Activated naive CD8-positive, alpha-beta T cell treated with anti-CD3 and anti-CD28 coated beads for 36 hours (primary cell): ENCODE measurements at regions not wholly inside any gene's neighbourhood (a gene's known extent, or its start where the extent isn't known, plus 50 kb on each side); places are given as distances from the start of the nearest gene placed in this dataset.

Experiments
- DNase-seq: peaks from one replicate; pipeline ENCODE4 v3.0.0; 2021
- H3K27ac Mint-ChIP-seq: one replicate; pipeline ENCODE4 v1.8.0; 2022; ENCODE audit warnings: mild to moderate bottlenecking, moderate library complexity, mixed read lengths
- H3K27me3 Mint-ChIP-seq: one replicate; pipeline ENCODE4 v1.8.0; 2022; ENCODE audit warnings: mild to moderate bottlenecking, mixed read lengths
- H3K36me3 Mint-ChIP-seq: one replicate; pipeline ENCODE4 v1.8.0; 2021; ENCODE audit warnings: mild to moderate bottlenecking, mixed read lengths
- H3K4me1 Mint-ChIP-seq: one replicate; pipeline ENCODE4 v1.8.0; 2021; ENCODE audit warnings: mixed read lengths
- H3K4me3 Mint-ChIP-seq: one replicate; pipeline ENCODE4 v1.8.0; 2022; ENCODE audit warnings: mild to moderate bottlenecking, moderate library complexity, mixed read lengths
- H3K9me3 Mint-ChIP-seq: one replicate; pipeline ENCODE4 v1.8.0; 2022; ENCODE audit warnings: mixed read lengths

DNA sequence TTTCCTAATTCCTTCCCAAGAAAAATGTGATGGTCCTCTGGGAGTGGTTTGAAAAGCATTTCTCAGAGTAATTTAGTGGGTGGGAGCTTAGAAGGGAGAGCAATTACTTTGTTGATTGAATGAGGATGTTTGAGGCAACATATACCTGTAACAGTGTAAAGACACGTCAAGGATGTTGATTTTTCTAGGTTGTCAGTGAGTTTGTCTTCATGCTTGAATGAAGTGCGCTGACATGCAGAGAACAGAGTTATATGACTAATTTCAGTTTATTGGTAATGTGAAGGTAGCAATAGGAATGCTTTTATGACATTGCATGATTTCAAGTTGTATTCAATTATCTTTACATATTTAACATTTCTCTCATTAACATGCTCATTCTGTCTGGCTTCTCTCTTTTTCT is 286.9 kb downstream of the NFKBIZ start:
- no peaks in the 10 kb centered on the region for H3K9me3 Mint-ChIP-seq
- H3K4me3 Mint-ChIP-seq = no peak overlapping the region
- no peak for DNase-seq
- H3K36me3 Mint-ChIP-seq = no peaks in the 10 kb centered on the region
- H3K27me3 Mint-ChIP-seq = no peaks in the 10 kb centered on the region
- H3K27ac Mint-ChIP-seq = no peak overlapping the region
- peaks cover 11% of the 10 kb centered on the region for H3K4me1 Mint-ChIP-seq

- Mint-ChIP-seq H3K27ac (no peak overlapping the region), H3K27me3 (no peaks in the 10 kb centered on the region), H3K4me3 (no peak overlapping the region), H3K4me1 (peaks cover 7% of the 10 kb centered on the region), H3K36me3 (no peaks in the 10 kb centered on the region), H3K9me3 (no peaks in the 10 kb centered on the region)
- DNase-seq = no peak
These were observed 290.8 kb downstream of the NFKBIZ start for GRCh38 chr3:102140116-102140515.

DNA sequence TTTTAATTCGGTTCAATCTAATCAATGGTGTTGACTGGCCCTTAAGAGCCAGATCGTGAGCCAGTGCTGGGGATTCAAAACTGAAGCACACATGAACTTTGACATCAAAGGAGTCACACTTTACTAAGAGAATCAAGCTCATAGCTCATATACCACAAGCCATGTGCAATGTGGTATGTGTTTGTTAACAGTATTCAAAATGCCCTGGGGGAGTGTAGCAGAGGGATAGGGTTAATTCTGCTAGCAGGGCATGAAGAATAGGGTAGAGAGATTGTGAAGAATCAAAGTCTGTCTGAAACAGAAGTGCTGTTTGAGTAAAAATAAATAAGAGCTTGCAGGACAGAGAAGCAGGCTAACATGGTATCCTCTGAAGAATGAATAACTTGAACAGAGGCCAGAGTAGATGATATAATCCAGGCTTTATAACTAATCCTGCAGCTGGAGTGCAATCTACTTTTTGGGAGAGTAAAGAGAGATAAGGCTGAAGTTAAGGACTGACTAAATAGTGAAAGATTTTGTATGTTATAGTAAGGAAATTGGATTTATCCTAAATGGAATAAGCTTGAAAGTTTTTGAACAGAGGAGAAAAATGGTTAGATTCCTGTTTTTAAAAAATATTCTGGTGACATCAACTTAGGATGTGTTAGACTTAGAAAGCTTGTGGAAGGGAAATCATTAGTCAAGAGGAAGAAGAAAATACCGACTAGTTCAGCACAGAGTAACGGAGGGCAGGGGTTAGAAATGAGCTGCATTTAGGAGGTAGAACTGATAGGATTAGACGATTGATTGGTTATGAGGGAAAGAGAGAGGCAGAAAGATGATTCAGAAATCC is 292.0 kb downstream of the NFKBIZ start:
- Mint-ChIP-seq H3K4me1 (peaks cover 2% of the 10 kb centered on the region), H3K9me3 (no peaks in the 10 kb centered on the region), H3K4me3 (no peak overlapping the region), H3K36me3 (no peaks in the 10 kb centered on the region), H3K27me3 (no peaks in the 10 kb centered on the region), H3K27ac (no peak overlapping the region)
- no peak for DNase-seq

- no peaks in the 10 kb centered on the region for H3K9me3 Mint-ChIP-seq
- H3K27me3 Mint-ChIP-seq = no peaks in the 10 kb centered on the region
- peaks cover 2% of the 10 kb centered on the region for H3K4me1 Mint-ChIP-seq
- DNase-seq = no peak
- no peak overlapping the region for H3K27ac Mint-ChIP-seq
- H3K36me3 Mint-ChIP-seq = no peaks in the 10 kb centered on the region
- no peak overlapping the region for H3K4me3 Mint-ChIP-seq
These were observed 292.6 kb downstream of the NFKBIZ start for GRCh38 chr3:102141928-102142239.

GRCh38 chr3:102142379-102143060 is 292.3 kb upstream of the ZPLD1 start:
- Mint-ChIP-seq H3K9me3 (no peaks in the 10 kb centered on the region), H3K4me1 (peaks cover 2% of the 10 kb centered on the region), H3K27me3 (no peaks in the 10 kb centered on the region), H3K4me3 (no peak overlapping the region), H3K27ac (no peak overlapping the region), H3K36me3 (no peaks in the 10 kb centered on the region)
- no peak for DNase-seq

GRCh38 chr3:102143536-102143935 is 291.3 kb upstream of the ZPLD1 start:
- no peaks in the 10 kb centered on the region for H3K36me3 Mint-ChIP-seq

GRCh38 chr3:102144063-102144462 is 290.8 kb upstream of the ZPLD1 start:
- H3K4me1 Mint-ChIP-seq = peaks cover 2% of the 10 kb centered on the region

More at GRCh38 chr3:102143536-102143935, 291.3 kb upstream of the ZPLD1 start:
- no peak for DNase-seq
- Mint-ChIP-seq H3K4me1 (peaks cover 2% of the 10 kb centered on the region), H3K4me3 (no peak overlapping the region), H3K27ac (no peak overlapping the region), H3K27me3 (no peaks in the 10 kb centered on the region), H3K9me3 (no peaks in the 10 kb centered on the region)

DNA sequence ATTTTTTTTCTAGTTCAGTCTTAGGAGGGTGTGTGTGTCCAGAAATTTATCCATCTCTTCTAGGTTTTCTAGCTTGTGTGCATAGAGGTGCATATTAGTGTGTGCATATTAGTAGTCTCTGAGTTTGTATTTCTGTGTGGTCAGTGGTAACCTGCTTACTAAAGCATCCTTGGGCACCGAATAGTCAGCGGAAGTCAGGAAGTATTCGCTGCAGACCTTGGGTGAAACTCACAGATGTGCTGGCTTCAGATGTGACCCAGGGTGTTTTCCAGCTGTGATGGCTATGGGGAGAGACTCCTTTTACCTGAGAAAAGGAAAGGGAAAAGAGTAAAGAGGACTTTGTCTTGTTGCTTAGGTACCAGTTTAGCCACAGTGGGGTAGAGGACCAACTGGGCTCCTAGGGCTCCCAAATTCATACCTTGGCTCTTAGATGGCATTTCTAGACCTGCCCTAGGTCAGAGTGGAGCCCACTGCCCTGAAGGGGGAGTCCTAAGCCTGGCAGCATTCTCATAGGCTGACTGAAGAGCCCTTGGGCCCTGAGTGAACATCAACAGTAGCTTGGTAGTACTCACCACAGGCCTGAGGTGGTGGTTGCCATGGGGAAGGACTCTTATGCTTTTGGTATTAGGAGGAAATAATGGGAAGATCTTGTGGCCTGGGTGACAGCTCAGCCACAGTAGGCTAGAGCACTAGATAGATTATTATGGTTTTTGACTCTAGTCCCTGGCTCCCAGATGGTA is 286.0 kb upstream of the ZPLD1 start:
- H3K27ac Mint-ChIP-seq = no peak overlapping the region
- no peaks in the 10 kb centered on the region for H3K27me3 Mint-ChIP-seq
- H3K4me1 Mint-ChIP-seq = peaks cover 17% of the 10 kb centered on the region
- H3K4me3 Mint-ChIP-seq = no peak overlapping the region
- peaks cover 25% of the 10 kb centered on the region for H3K36me3 Mint-ChIP-seq
- DNase-seq = no peak
- H3K9me3 Mint-ChIP-seq = peaks cover 24% of the 10 kb centered on the region

More at GRCh38 chr3:102144063-102144462, 290.8 kb upstream of the ZPLD1 start:
- Mint-ChIP-seq H3K4me3 (no peak overlapping the region), H3K9me3 (no peaks in the 10 kb centered on the region), H3K27ac (no peak overlapping the region), H3K27me3 (no peaks in the 10 kb centered on the region), H3K36me3 (no peaks in the 10 kb centered on the region)
- DNase-seq = no peak

DNA sequence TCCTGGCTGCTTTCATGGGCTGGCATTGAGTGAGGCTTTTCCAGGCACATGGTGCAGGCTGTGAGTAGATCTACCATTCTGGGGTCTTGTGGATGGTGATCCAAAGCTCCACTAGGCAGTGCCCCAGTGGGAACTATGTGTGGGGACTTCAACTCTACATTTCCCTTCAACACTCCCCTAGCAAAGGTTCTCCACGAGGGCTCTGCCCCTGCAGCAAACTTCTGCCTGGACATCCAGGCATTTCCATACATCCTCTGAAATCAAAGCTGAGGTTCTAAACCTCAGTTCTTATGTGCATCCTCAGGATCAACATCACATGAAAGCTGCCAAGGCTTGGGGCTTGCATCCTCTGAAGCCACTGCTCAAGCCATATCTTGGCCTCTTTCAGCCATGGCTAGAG is 282.9 kb upstream of the ZPLD1 start:
- no peak for DNase-seq
- H3K36me3 Mint-ChIP-seq = peaks cover 25% of the 10 kb centered on the region
- H3K9me3 Mint-ChIP-seq = peaks cover 24% of the 10 kb centered on the region
- H3K4me3 Mint-ChIP-seq = no peak overlapping the region
- H3K27me3 Mint-ChIP-seq = no peaks in the 10 kb centered on the region
- peaks cover 24% of the 10 kb centered on the region for H3K4me1 Mint-ChIP-seq
- no peak overlapping the region for H3K27ac Mint-ChIP-seq

DNA sequence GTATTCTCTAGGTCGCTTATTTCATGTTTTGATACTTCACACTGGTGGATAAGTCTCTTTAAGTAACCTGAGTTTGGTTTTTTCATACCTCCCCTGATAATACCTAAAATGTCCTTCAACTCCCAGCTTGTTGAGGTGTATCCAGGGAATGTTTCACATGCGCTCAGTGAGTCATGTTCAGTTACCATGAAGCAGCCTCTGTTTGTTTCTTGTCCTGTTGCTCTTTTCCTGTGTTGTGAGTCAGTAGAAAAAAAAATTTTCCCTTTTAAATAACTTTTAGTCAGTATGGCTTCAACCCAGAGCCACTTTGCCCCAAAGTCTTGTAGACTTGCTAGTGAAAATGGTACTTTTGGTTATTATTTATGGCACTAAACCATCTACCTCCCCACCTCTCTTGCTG is 278.4 kb upstream of the ZPLD1 start:
- Mint-ChIP-seq H3K27me3 (no peaks in the 10 kb centered on the region), H3K4me3 (no peak overlapping the region), H3K27ac (no peak overlapping the region), H3K36me3 (peaks cover 15% of the 10 kb centered on the region), H3K4me1 (peaks cover 24% of the 10 kb centered on the region), H3K9me3 (peaks cover 11% of the 10 kb centered on the region)
- no peak for DNase-seq

GRCh38 chr3:102158080-102158740 is 276.6 kb upstream of the ZPLD1 start:
- Mint-ChIP-seq H3K36me3 (no peaks in the 10 kb centered on the region), H3K27ac (no peak overlapping the region), H3K9me3 (no peaks in the 10 kb centered on the region), H3K4me1 (peaks cover 30% of the 10 kb centered on the region), H3K4me3 (no peak overlapping the region), H3K27me3 (no peaks in the 10 kb centered on the region)
- no peak for DNase-seq

DNA sequence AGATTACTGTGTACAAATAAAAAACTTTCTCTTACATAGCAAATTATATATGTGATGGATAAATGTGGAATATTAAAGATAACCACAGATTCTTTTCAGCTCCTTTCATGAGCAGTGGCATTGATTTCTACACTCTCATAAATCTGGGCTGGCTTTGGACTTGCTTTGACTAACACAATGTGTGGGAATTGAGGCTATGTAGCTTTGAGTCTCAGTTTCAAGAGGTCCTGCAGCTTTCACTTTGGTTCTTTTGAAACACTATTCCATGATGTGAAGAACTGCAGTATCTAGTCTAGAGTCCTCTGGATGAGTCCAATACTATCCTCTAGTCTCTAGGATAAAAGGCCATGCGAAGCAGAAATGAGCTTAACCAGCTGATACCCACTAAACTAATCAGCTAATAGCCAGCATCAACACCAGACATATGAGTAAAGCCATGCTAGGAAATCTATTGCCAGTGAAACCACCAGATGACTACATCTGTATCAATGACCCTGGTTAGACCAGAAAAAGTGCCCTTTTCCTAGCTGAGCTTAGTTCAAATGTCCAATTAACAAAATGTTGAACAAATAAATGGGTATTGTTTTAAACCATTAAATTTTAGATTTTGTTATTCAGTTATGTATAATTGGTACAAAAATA is 274.9 kb upstream of the ZPLD1 start:
- Mint-ChIP-seq H3K4me3 (no peak overlapping the region), H3K27me3 (no peaks in the 10 kb centered on the region), H3K4me1 (peaks cover 27% of the 10 kb centered on the region), H3K27ac (no peak overlapping the region), H3K36me3 (no peaks in the 10 kb centered on the region), H3K9me3 (peaks cover 1% of the 10 kb centered on the region)
- DNase-seq = no peak

- peaks cover 25% of the 10 kb centered on the region for H3K4me1 Mint-ChIP-seq
- peaks cover 1% of the 10 kb centered on the region for H3K9me3 Mint-ChIP-seq
- no peak overlapping the region for H3K4me3 Mint-ChIP-seq
- no peak for DNase-seq
- no peaks in the 10 kb centered on the region for H3K36me3 Mint-ChIP-seq
- peak overlapping the region; percentile 49 for H3K27ac Mint-ChIP-seq
- no peaks in the 10 kb centered on the region for H3K27me3 Mint-ChIP-seq
These were observed 273.3 kb upstream of the ZPLD1 start for GRCh38 chr3:102161384-102162006.

- DNase-seq = no peak
- Mint-ChIP-seq H3K27ac (peak overlapping the region; percentile 49), H3K4me1 (peaks cover 22% of the 10 kb centered on the region), H3K27me3 (no peaks in the 10 kb centered on the region), H3K4me3 (no peak overlapping the region), H3K9me3 (peaks cover 1% of the 10 kb centered on the region), H3K36me3 (no peaks in the 10 kb centered on the region)
These were observed 272.6 kb upstream of the ZPLD1 start for GRCh38 chr3:102162251-102162650.
